Left ventricle myocardium inferior (tissue), 1 donor: ENCODE measurements at regions not wholly inside any gene's neighbourhood (a gene's known extent, or its start where the extent isn't known, plus 50 kb on each side); places are given as distances from the start of the nearest gene placed in this dataset.

Experiments used
- DNase-seq: peaks from one replicate; pipeline ENCODE4 v3.0.0-alpha.2; 2020
- H3K27ac ChIP-seq: fragments of 200-600 bp; replicated peaks from 2 replicates; pipeline ENCODE4 v1.8.0; 2021
- H3K27me3 ChIP-seq: fragments of 200-600 bp; 2 replicates; pipeline ENCODE4 v1.8.0; 2021; ENCODE audit warnings: low read depth
- H3K36me3 ChIP-seq: fragments of 200-600 bp; 2 replicates; pipeline ENCODE4 v1.8.0; 2021
- H3K4me1 ChIP-seq: fragments of 200-600 bp; 2 replicates; pipeline ENCODE4 v1.8.0; 2021
- H3K4me3 ChIP-seq: fragments of 200-600 bp; 2 replicates; pipeline ENCODE4 v1.8.0; 2021; ENCODE audit warnings: mild to moderate bottlenecking, moderate library complexity
- H3K9me3 ChIP-seq: fragments of 200-600 bp; replicated peaks from 2 replicates; pipeline ENCODE4 v1.8.0; 2021
- intact Hi-C: fragments of 100-400 bp; cut with micrococcal nuclease; formaldehyde crosslinking; loops from one replicate; pipeline ENCODE4 v1.11.0; 2022
- TF ChIP-seq, protein P1 (sequence below): fragments of 200-600 bp; IDR thresholded peaks from 2 replicates; pipeline ENCODE4 v1.8.0; 2021; ENCODE audit warnings: antibody characterized with exemption, mild to moderate bottlenecking, borderline replicate concordance
- donor health status: DM: no; HTN: yes; CAD: no; lungs with severe emphysema.

DNA sequence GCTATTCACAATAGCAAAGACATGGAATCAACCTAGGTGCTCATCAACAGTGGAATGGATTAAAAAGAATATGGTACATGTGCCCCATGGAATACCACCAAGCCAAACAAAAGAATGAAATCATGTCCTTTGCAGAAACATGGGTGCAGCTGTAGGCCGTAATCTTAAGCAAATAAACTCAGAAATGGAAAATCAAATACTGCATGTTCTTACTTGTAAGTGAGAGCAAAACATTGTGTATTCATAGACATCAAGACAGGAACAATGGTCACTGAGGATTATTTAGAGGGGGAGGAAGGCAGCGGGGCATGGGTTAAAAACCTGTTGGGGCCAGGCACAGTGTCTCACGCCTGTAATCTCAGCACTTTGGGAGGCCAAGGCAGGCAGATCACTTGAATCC is 304.7 kb upstream of the ROBO2 start:
- peaks cover 12% of the 10 kb centered on the region for H3K9me3 ChIP-seq
- TF ChIP-seq, protein P1, sequence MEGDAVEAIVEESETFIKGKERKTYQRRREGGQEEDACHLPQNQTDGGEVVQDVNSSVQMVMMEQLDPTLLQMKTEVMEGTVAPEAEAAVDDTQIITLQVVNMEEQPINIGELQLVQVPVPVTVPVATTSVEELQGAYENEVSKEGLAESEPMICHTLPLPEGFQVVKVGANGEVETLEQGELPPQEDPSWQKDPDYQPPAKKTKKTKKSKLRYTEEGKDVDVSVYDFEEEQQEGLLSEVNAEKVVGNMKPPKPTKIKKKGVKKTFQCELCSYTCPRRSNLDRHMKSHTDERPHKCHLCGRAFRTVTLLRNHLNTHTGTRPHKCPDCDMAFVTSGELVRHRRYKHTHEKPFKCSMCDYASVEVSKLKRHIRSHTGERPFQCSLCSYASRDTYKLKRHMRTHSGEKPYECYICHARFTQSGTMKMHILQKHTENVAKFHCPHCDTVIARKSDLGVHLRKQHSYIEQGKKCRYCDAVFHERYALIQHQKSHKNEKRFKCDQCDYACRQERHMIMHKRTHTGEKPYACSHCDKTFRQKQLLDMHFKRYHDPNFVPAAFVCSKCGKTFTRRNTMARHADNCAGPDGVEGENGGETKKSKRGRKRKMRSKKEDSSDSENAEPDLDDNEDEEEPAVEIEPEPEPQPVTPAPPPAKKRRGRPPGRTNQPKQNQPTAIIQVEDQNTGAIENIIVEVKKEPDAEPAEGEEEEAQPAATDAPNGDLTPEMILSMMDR: no peak

DNA sequence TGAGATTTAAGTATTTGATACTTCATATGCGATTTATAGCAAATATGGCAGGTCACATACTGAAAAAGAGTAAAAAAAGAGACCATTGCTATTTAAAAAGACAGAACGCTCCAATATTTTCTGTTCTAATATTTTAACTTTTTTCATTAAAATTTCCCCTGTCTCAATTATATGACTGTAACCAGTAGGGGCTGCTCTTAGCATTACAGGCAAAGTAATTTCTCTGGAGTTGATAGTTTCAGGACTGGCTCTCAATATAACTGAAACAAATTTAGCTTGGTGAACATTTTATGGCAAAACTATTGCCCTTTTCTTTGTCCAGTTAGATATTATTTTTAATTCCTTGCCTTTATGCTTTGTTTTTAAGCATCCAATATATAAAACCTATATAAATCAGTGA is 286.3 kb upstream of the ROBO2 start:
- peaks cover 8% of the 10 kb centered on the region for H3K9me3 ChIP-seq
- TF ChIP-seq, protein P1: no peak

More for the DNA sequence above, 304.7 kb upstream of the ROBO2 start:
- no peaks in the 10 kb centered on the region for H3K4me1 ChIP-seq
- H3K4me3 ChIP-seq: no peak overlapping the region
- intact Hi-C loops: no loop called here
- no peaks in the 10 kb centered on the region for H3K27me3 ChIP-seq
- no peaks in the 10 kb centered on the region for H3K36me3 ChIP-seq
- no peak for DNase-seq
- H3K27ac ChIP-seq: no peak overlapping the region

DNA sequence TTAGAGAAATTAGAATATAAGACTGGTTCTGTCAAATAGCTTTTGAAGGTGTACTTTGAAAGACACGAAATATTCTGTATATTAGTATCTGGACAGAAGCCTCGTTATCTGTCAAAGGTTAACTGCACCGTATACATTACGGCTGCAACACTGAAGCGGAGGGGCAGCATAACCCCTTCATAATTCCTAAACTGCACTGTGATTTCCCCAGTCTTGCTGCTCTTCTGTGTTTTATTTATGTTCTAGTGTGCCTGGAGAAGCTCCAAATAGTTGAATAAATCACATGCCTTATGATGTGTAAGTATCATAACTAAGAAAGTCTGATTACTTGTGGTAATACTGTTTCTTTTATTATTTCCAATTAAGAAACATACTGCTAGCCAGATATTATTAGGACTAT is 285.7 kb upstream of the ROBO2 start:
- TF ChIP-seq, protein P1: no peak
- H3K27me3 ChIP-seq: no peaks in the 10 kb centered on the region
- H3K9me3 ChIP-seq: peaks cover 6% of the 10 kb centered on the region
- H3K4me3 ChIP-seq: no peak overlapping the region
- DNase-seq: no peak
- H3K36me3 ChIP-seq: no peaks in the 10 kb centered on the region
- no peaks in the 10 kb centered on the region for H3K4me1 ChIP-seq
- H3K27ac ChIP-seq: no peak overlapping the region
- intact Hi-C loops: no loop called here

More for the DNA sequence above, 286.3 kb upstream of the ROBO2 start:
- H3K4me1 ChIP-seq: no peaks in the 10 kb centered on the region
- H3K4me3 ChIP-seq: no peak overlapping the region
- intact Hi-C loops: no loop called here
- H3K27ac ChIP-seq: no peak overlapping the region
- no peak for DNase-seq
- no peaks in the 10 kb centered on the region for H3K27me3 ChIP-seq
- no peaks in the 10 kb centered on the region for H3K36me3 ChIP-seq

DNA sequence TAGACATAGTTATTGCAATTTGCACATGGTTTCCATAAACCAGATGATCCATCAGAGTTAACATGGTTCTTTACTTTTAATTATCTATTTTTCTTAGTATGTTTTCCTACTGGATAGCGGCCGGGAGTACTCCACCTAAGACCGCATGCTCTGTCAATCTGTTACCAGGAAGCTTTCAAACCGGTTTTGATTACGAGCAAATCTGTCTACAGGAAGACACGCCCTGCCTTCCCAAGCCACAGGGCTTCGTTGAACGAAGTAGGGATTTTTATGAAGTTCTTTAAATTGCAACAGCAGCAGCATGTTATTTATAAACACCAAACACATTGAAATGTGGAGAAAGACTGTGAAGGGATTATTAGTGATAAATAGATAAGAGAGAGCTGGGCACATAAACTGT is 283.3 kb upstream of the ROBO2 start:
- Histone ChIP-seq H3K27ac (no peak overlapping the region), H3K4me1 (no peaks in the 10 kb centered on the region), H3K27me3 (no peaks in the 10 kb centered on the region), H3K9me3 (no peaks in the 10 kb centered on the region), H3K4me3 (no peak overlapping the region), H3K36me3 (no peaks in the 10 kb centered on the region)
- DNase-seq: no peak
- intact Hi-C loops: no loop called here
- TF ChIP-seq, protein P1: no peak

DNA sequence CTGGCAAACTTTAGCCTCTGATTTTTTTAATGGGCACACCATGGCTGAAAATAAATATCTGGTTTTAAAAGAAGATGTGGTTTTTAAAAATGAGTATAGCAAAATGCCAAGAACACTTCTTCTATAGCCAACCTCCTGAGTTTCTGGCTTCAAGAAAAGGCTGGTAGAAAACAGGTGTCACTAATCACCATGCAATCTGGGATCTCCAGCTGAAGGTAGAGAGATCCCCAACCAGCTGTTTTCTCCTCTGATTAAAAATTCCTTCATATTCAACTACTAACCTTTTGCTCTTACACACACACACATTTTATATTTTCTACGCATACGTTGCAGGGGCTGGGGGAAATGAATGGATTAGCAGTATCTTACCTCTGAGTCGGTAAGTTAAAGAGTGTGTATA is 279.6 kb upstream of the ROBO2 start:
- TF ChIP-seq, protein P1: no peak
- intact Hi-C loops: no loop called here
- Histone ChIP-seq H3K4me1 (no peaks in the 10 kb centered on the region), H3K36me3 (no peaks in the 10 kb centered on the region), H3K27me3 (no peaks in the 10 kb centered on the region), H3K27ac (no peak overlapping the region), H3K4me3 (no peak overlapping the region), H3K9me3 (no peaks in the 10 kb centered on the region)
- DNase-seq: no peak

DNA sequence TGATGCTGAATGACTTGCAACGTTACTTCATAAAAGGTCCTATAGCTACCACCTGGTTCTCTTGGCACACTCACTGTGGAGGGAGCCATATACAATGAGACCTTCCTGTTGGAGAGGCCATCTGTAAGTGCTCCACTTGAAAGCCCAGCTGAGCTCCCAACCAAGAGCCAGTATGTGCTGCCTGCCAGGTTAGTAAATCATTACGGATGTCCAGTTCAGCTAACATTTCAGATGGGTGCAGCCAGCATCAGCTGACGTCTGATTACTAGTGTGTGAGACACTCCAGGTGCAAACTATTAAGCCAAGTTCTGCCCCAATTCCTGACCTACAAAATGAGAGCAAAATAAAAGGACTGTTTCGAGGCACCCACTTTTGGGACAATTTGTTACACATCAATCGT is 274.4 kb upstream of the ROBO2 start:
- H3K4me1 ChIP-seq: no peaks in the 10 kb centered on the region
- no peak for DNase-seq
- no peak overlapping the region for H3K4me3 ChIP-seq
- no peaks in the 10 kb centered on the region for H3K27me3 ChIP-seq
- intact Hi-C loops: no loop called here
- TF ChIP-seq, protein P1: no peak
- H3K27ac ChIP-seq: no peak overlapping the region
- no peaks in the 10 kb centered on the region for H3K36me3 ChIP-seq
- H3K9me3 ChIP-seq: no peaks in the 10 kb centered on the region
